EL (cell line): ENCODE measurements at regions not wholly inside any gene's neighbourhood (a gene's known extent, or its start where the extent isn't known, plus 50 kb on each side); places are given as distances from the start of the nearest gene placed in this dataset.

Experiments
- DNase-seq: peaks from one replicate; pipeline ENCODE4 v3.0.0-alpha.2; 2016

GRCh38 chr20:10868299-10868698, 194.5 kb upstream of the JAG1 start:
- DNase-seq: no peak

GRCh38 chr20:10873026-10873425, 199.2 kb upstream of the JAG1 start:
- DNase-seq: no peak

DNA sequence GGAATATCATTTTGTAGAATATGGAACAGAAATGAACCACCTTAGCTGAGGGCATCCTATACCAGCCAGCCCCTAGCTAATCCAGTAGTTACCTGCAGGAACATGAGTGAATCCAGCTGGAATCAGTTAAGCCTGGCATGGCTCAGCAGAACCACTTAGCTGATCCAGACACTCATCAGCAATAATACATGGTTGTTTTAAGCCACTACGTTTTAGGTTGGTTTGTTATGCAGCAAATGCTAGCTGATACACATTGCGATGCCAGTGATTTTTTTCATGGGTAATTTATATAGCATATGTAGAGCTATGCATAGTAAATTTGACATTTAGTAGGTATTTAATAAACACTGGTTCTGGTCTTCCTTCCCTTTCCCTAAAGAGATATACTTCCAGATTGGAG, 201.9 kb upstream of the JAG1 start:
- no peak for DNase-seq

DNA sequence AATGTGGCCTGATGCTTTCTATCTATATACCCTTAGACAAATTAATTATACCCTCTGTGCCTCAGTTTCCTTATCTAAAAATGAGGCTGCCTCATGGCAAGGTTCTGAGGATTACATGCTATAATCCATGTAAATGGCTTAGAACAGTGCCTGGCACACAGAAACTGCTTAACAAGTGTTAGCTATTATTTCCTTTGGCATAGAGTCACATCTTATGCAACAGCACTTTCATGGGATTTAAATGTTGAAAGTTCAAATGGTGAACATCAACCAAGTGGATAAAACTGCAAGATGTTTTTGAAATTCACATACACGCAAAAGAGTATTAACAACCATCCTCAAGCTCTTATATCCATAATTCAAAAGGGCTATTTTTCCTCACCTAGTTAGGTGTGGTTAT, 202.8 kb upstream of the JAG1 start:
- DNase-seq: no peak

DNA sequence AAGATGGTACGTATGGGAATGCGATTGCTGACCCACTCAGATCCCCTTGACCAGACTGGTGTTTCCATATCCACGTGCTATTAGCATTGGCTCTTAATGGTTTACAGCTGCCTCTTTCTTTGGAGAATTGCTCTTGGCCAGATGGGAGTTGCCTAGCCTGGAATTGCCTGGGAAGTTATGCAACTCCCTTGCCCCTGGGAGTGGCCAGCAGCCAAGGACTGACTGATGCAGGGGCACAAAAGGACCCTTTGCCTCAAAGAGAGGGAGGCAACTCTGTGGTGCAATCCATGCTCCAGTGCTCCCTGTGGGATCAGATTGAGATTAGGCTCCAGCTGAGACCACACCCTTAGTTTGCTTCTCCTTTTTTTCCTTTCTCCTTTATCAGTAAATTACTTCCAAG, 203.5 kb upstream of the JAG1 start:
- DNase-seq: no peak

DNA sequence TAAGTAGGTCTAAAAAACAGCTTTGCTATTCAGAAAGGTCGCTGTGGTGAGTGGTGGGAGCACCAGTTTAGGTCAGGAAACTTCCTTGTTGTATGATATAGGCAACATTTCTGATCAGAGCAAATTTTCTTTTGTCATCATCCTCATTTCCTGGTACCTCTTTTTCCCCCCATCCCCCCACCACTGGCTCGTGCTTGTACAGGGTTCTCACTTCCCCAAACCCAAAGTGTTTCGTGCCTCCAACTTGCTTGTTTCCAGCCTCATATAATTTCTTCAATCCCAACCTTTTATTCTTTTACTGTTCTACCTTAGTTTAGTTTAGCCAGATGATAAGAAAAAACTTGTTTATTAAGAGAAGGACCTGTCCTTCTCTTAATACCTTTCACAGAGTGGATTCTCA, 209.4 kb upstream of the JAG1 start:
- DNase-seq: no peak

DNA sequence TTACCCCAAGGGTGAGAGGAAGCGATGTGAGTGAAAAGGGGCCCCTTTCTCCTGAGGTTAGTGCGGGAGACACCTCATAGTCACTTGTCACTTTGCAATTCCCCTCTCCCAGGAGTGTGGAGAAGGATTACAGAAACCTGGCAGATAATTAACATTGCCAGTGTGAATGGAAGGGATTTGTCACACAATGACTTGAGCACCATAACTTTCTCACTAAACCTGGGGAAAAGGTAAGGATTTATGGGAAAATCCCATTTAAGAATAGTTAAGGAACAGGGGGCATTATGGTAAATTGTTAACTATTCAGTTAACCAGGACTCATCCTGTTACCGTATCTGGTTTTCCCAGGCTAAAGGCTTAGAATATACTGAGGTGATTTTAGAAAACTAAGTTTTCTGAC, 219.5 kb upstream of the JAG1 start:
- no peak for DNase-seq

GRCh38 chr20:10897336-10897735, 223.5 kb upstream of the JAG1 start:
- no peak for DNase-seq

- peak; percentile 14 for DNase-seq
These were observed 224.8 kb upstream of the JAG1 start for GRCh38 chr20:10898552-10898951.

GRCh38 chr20:10902174-10902573, 228.4 kb upstream of the JAG1 start:
- DNase-seq: no peak

DNA sequence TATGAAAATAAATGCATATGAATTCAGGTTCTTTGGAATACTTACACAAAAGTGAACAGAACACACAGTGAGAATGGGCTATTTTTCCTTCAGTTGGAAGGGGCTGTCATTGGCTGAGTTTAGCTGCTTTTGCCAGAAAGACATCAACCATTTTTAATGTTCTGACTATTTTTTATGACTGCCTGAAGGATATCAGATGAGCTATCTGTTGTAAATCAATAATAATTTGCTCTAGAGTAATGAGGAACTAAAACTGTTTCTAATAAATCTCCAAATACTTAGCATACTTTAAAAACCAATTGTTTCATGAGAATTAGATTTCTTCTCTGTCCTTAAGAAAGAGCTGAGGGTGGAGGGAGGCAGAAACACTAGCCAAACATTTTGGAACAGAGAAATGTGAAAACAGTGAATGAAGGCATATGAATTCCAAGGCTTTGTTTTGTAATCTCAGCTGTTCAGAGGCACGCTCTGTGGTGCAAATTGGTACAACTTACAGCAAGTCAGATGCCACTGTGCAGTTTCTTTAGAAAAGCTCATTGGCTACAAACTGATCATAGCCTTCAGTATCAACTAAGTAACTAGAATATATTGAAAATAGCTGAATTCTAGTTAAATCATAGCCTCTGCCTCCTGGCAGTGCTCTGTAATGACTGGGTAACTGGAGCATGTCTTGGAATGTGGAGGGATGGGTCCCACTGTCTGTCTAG, 228.9 kb upstream of the JAG1 start:
- DNase-seq: no peak

DNA sequence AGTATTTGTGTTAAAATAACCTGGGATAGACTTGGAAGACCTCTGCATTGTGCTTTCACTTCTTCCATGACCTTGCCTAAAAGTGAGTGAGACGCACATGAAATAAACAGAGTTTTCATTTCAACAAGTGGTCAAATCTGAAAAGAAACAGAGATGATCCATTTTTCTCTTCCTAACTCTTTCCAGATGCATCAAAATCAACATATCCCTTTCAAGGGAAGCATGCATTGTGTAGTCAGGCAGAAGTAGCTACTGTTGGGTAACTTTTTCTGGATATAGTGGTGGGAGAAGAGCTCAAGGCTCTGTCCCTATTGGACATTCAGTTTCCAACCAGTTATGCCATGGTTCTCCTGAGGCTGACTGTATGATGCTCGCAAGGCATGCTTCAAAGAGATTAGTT, 233.0 kb upstream of the JAG1 start:
- no peak for DNase-seq

- DNase-seq: no peak
These were observed 236.0 kb upstream of the JAG1 start for GRCh38 chr20:10909803-10910202.

- DNase-seq: no peak
These were observed 236.9 kb upstream of the JAG1 start for GRCh38 chr20:10910535-10911178.

GRCh38 chr20:10911298-10911697, 237.5 kb upstream of the JAG1 start:
- DNase-seq: no peak

DNA sequence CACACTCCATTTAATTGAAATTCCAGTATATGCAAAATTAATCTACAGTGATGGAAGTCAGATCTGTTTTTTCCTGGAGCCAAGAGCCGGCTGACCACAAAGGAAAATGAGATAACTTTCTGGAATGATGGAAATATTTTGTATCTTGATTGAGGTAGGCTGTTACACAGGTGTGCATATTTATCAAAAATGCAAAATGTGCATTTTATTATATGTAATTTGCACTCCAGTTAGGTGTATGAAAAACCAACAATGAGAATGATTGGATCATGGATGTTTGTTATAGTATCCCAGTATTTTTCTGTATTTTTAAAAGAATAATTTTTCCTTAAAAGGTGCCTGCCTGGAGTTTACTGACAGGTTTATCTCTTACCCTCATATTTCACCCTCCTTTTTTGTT, 242.0 kb upstream of the JAG1 start:
- DNase-seq: no peak

- no peak for DNase-seq
These were observed 242.5 kb upstream of the JAG1 start for GRCh38 chr20:10916312-10916711.

GRCh38 chr20:10917826-10918225, 244.0 kb upstream of the JAG1 start:
- no peak for DNase-seq

DNA sequence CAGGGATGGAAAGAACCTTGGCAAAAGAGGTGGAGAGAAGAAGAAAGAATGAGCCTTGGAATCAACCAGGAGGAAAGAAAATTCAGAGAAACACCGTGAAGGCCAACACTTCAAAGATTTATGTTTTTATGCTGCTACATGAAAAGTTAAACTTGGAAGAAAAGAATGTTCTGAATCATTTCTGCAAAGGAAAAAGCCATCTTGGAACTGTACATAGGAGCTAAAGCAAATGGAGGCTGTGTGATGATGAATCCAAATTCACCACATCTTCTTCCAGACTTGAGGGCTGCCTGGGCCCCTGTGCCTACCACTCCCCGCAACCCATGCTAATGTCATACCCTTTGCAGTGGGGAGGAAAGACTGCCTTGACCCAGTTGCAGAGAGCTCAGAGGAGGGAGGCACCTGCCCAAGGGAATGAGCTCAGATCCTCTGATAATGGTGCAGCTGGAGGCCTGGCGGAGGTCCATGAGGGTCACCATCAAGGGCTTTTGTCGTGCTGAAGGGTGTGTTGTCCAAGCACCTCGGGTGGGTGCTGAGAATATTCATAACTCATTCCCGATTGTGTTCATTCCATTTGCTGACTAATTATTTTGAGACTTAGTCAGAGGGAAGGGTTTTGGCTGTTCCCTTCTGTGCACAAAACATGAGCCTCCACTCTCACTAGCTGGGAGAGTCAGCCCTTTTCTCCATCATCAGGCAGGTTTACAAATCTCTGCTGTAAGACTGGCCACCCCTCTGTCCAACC, 245.8 kb upstream of the JAG1 start:
- DNase-seq: peak; percentile 90

- DNase-seq: no peak
These were observed 246.6 kb upstream of the JAG1 start for GRCh38 chr20:10920396-10920795.

- DNase-seq: no peak
These were observed 247.8 kb upstream of the JAG1 start for GRCh38 chr20:10921491-10922010.

GRCh38 chr20:10922506-10922905, 248.7 kb upstream of the JAG1 start:
- DNase-seq: no peak

DNA sequence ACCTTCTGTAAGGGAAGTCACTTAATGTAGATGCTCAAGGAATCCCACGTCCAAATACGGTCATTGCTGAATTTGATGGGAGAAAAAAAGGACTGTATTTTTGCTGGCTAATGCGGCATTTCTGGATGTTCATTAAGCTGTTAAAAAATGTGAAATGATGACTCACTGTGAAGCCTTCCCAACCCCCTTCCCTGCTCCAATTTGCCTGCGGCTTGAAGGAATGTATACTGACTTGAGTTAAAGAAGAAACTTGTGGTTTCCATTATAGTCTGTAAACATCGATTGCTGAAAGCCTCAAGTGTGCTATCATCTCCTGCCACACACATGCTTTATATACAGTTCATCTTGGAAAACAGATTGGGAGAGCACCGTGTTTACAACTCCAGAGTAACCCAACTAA, 249.1 kb upstream of the JAG1 start:
- peak; percentile 96 for DNase-seq

DNA sequence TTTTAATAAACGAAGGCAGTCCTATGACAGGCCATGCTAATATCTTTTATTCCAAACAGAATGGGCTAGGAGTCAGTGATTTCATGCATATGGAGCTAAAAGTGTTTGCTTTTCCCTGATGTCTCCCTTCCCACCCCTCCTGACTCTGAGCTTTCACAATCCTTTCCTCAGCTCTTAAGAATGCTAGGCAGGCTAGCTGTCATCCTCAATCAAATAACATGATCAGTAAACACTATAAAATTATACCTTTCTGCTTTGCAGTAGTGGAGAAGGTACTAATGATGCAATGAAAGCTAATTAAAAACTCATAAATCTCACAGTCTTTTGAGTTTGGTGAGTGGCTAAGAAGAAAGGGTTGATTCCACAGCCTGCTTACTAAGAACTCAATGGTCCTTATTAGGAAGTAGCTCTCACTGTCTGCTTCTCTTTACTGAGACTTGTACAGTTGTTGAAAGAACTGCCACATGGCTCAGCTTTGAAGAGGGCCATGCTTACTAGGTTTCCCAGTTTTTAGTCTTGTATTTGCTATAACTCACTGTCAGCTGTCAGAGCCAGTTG, 250.9 kb upstream of the JAG1 start:
- DNase-seq: peak; percentile 87
